Smooth muscle cell (in vitro differentiated cells): ENCODE measurements at regions not wholly inside any gene's neighbourhood (a gene's known extent, or its start where the extent isn't known, plus 50 kb on each side); places are given as distances from the start of the nearest gene placed in this dataset.

Experiments
- DNase-seq: peaks from one replicate; lab custom pipeline; 2025; ENCODE audit not compliant: unreplicated experiment; lab: John Stamatoyannopoulos, UW
- H2AFZ ChIP-seq: fragments of 200-600 bp; sonication (generic); 2 replicates; pipeline ENCODE4 v1.6.0; 2016; ENCODE audit warnings: antibody characterized with exemption, low read depth, mild to moderate bottlenecking
- H3F3A ChIP-seq: fragments of 200-600 bp; sonication (generic); 2 replicates; pipeline ENCODE4 v1.6.0; 2017; ENCODE audit warnings: antibody characterized with exemption, low read depth
- H3K27ac ChIP-seq: fragments of 200-600 bp; sonication (generic); 2 replicates; pipeline ENCODE4 v1.5.1; 2016; ENCODE audit warnings: low read depth, mild to moderate bottlenecking
- H3K27me3 ChIP-seq: fragments of 200-600 bp; sonication (generic); 2 replicates; pipeline ENCODE4 v1.6.1; 2016; ENCODE audit warnings: low read depth, mild to moderate bottlenecking
- H3K36me3 ChIP-seq: fragments of 200-600 bp; sonication (generic); 2 replicates; pipeline ENCODE4 v1.5.1; 2016; ENCODE audit warnings: low read depth
- H3K4me1 ChIP-seq: fragments of 200-600 bp; sonication (generic); 2 replicates; pipeline ENCODE4 v1.5.1; 2016; ENCODE audit warnings: low read depth
- H3K4me2 ChIP-seq: fragments of 200-600 bp; sonication (generic); 2 replicates; pipeline ENCODE4 v1.6.0; 2016; ENCODE audit warnings: mild to moderate bottlenecking
- H3K4me3 ChIP-seq: fragments of 200-600 bp; sonication (generic); 2 replicates; pipeline ENCODE4 v1.5.1; 2016; ENCODE audit warnings: mild to moderate bottlenecking
- H3K79me2 ChIP-seq: fragments of 200-600 bp; sonication (generic); 2 replicates; pipeline ENCODE4 v1.6.0; 2016; ENCODE audit warnings: low read depth, mild to moderate bottlenecking
- H3K9ac ChIP-seq: fragments of 200-600 bp; sonication (generic); 2 replicates; pipeline ENCODE4 v1.6.0; 2016; ENCODE audit warnings: low read depth
- H3K9me3 ChIP-seq: fragments of 200-600 bp; sonication (generic); replicated peaks from 2 replicates; pipeline ENCODE4 v1.5.1; 2016; ENCODE audit warnings: low read depth
- H4K20me1 ChIP-seq: fragments of 200-600 bp; sonication (generic); 2 replicates; pipeline ENCODE4 v1.6.0; 2016; ENCODE audit warnings: low read depth
- CTCF ChIP-seq: fragments of 200-600 bp; sonication (generic); IDR thresholded peaks from 2 replicates; pipeline ENCODE4 v1.5.1; 2017; ENCODE audit warnings: borderline replicate concordance, mild to moderate bottlenecking, antibody characterized with exemption; ENCODE audit not compliant: insufficient read depth, poor library complexity, severe bottlenecking
- WGBS: methylation state at CpG from one replicate; pipeline ENCODE4 v1.1.7; 2016; ENCODE audit warnings: low lambda C conversion rate; 5-methylcytosine and 5-hydroxymethylcytosine counted together

GRCh38 chr3:141682007-141682406, 56.1 kb upstream of the RNF7 start:
- H3K4me1 ChIP-seq = no peaks in the 10 kb centered on the region
- H3K27me3 ChIP-seq = no peaks in the 10 kb centered on the region
- no peak overlapping the region for H2AFZ ChIP-seq
- no peak overlapping the region for H3K27ac ChIP-seq
- no peak for DNase-seq
- H3K4me2 ChIP-seq = no peak overlapping the region
- no peaks in the 10 kb centered on the region for H3F3A ChIP-seq
- no peaks in the 10 kb centered on the region for H3K79me2 ChIP-seq
- no peaks in the 10 kb centered on the region for H3K9me3 ChIP-seq
- WGBS = 50% methylated on average over 3 of the region's 3 CpGs
- H3K36me3 ChIP-seq = no peaks in the 10 kb centered on the region
- H3K9ac ChIP-seq = no peak overlapping the region
- no peak for TF ChIP-seq CTCF
- H3K4me3 ChIP-seq = no peak overlapping the region
- no peaks in the 10 kb centered on the region for H4K20me1 ChIP-seq

GRCh38 chr3:141682921-141683320, 55.2 kb upstream of the RNF7 start:
- H3K36me3 ChIP-seq = no peaks in the 10 kb centered on the region
- no peaks in the 10 kb centered on the region for H3K4me1 ChIP-seq

GRCh38 chr3:141684758-141685157, 53.3 kb upstream of the RNF7 start:
- WGBS = 100% methylated on average over 1 of the region's 1 CpG
- H3F3A ChIP-seq = no peaks in the 10 kb centered on the region
- H3K79me2 ChIP-seq = no peaks in the 10 kb centered on the region
- H3K4me3 ChIP-seq = no peak overlapping the region
- H3K36me3 ChIP-seq = no peaks in the 10 kb centered on the region
- H3K27me3 ChIP-seq = no peaks in the 10 kb centered on the region
- no peak overlapping the region for H3K27ac ChIP-seq
- H3K9me3 ChIP-seq = no peaks in the 10 kb centered on the region
- H3K9ac ChIP-seq = no peak overlapping the region
- H3K4me2 ChIP-seq = no peak overlapping the region
- no peaks in the 10 kb centered on the region for H4K20me1 ChIP-seq
- TF ChIP-seq CTCF = no peak
- no peaks in the 10 kb centered on the region for H3K4me1 ChIP-seq
- DNase-seq = no peak
- H2AFZ ChIP-seq = no peak overlapping the region

More at GRCh38 chr3:141682921-141683320, 55.2 kb upstream of the RNF7 start:
- Histone ChIP-seq H3K9me3 (no peaks in the 10 kb centered on the region), H2AFZ (no peak overlapping the region), H3K9ac (no peak overlapping the region), H3F3A (no peaks in the 10 kb centered on the region), H3K79me2 (no peaks in the 10 kb centered on the region), H3K27me3 (no peaks in the 10 kb centered on the region), H3K4me2 (no peak overlapping the region), H3K4me3 (no peak overlapping the region), H4K20me1 (no peaks in the 10 kb centered on the region), H3K27ac (no peak overlapping the region)
- 98% methylated on average over 9 of the region's 9 CpGs for WGBS
- TF ChIP-seq CTCF = no peak
- no peak for DNase-seq

- Histone ChIP-seq H3K9ac (no peak overlapping the region), H3K4me1 (no peaks in the 10 kb centered on the region), H3K36me3 (no peaks in the 10 kb centered on the region), H3K79me2 (no peaks in the 10 kb centered on the region), H3K27ac (no peak overlapping the region), H3K9me3 (no peaks in the 10 kb centered on the region), H3K4me2 (no peak overlapping the region), H3K4me3 (no peak overlapping the region), H4K20me1 (no peaks in the 10 kb centered on the region), H3K27me3 (no peaks in the 10 kb centered on the region), H3F3A (no peaks in the 10 kb centered on the region), H2AFZ (peak overlapping the region; percentile 7)
- no peak for TF ChIP-seq CTCF
- no peak for DNase-seq
- WGBS = 92% methylated on average over 8 of the region's 8 CpGs
These were observed 51.4 kb upstream of the RNF7 start for GRCh38 chr3:141686466-141687291.
